Osteocyte (in vitro differentiated cells): ENCODE measurements at regions not wholly inside any gene's neighbourhood (a gene's known extent, or its start where the extent isn't known, plus 50 kb on each side); places are given as distances from the start of the nearest gene placed in this dataset.
"Not testable (repeated sequence)": the region's sequence is repeated elsewhere in the genome, so short reads cannot be mapped to it uniquely, and the experiment has no call there.

ENCODE experiments used
- DNase-seq: peaks from one replicate; pipeline ENCODE4 v3.0.0; 2021; ENCODE audit warnings: mixed read lengths; ENCODE audit not compliant: unreplicated experiment; ENCODE audit errors: extremely low spot score
- H3K27ac Mint-ChIP-seq: one replicate; pipeline ENCODE4 v1.8.0; 2021; ENCODE audit warnings: mild to moderate bottlenecking, mixed read lengths; ENCODE audit not compliant: unreplicated experiment
- H3K27me3 Mint-ChIP-seq: one replicate; pipeline ENCODE4 v1.8.0; 2021; ENCODE audit warnings: mixed read lengths; ENCODE audit not compliant: unreplicated experiment
- H3K36me3 Mint-ChIP-seq: one replicate; pipeline ENCODE4 v1.8.0; 2021; ENCODE audit warnings: mixed read lengths; ENCODE audit not compliant: unreplicated experiment
- H3K4me1 Mint-ChIP-seq: one replicate; pipeline ENCODE4 v1.8.0; 2021; ENCODE audit warnings: mixed read lengths; ENCODE audit not compliant: unreplicated experiment
- H3K4me3 Mint-ChIP-seq: one replicate; pipeline ENCODE4 v1.8.0; 2021; ENCODE audit warnings: mild to moderate bottlenecking, moderate library complexity, mixed read lengths; ENCODE audit not compliant: unreplicated experiment
- H3K9me3 Mint-ChIP-seq: one replicate; pipeline ENCODE4 v1.8.0; 2021; ENCODE audit warnings: mixed read lengths; ENCODE audit not compliant: unreplicated experiment
- TF ChIP-seq, protein P1 (sequence below): fragments of 200-600 bp; sonication (generic); IDR thresholded peaks from 2 replicates; pipeline ENCODE4 v1.5.0; 2021; ENCODE audit warnings: antibody characterized with exemption, mild to moderate bottlenecking, moderate library complexity

DNA sequence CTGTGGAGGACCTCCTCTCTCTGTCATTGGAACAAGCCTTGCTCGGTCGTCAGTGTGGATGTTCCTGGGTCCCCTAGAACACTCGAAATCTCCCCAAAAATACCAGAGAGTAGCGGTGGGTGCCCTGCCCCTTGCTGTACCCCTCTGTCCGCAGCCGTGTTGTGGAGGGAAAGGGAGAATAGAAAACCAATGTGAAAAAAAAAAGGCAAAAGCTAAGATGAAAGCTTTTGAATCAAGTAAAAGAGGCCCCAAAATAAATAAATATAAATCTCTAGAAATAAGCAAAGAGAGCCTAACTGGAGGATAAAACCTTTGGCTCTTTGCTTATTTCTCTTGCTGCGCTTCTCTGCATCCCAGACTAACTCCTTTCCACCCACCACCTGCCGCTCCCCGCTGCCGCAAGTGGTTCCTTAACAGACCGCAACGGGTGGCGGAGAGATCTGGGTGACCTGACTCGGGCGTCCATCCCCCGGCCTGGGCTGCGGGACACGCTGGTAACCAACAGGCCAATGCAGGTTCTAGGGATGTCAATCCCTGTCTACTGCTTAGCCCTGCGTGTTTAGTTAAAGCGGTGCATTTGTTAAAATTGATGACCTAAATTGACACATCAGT is 110.0 kb downstream of the GPX5 start:
- peak overlapping the region; percentile 79 for H3K4me3 Mint-ChIP-seq
- H3K36me3 Mint-ChIP-seq = no peaks in the 10 kb centered on the region
- H3K27me3 Mint-ChIP-seq = peaks cover 27% of the 10 kb centered on the region
- H3K9me3 Mint-ChIP-seq = no peaks in the 10 kb centered on the region
- H3K27ac Mint-ChIP-seq = no peak overlapping the region
- peaks cover 16% of the 10 kb centered on the region for H3K4me1 Mint-ChIP-seq
- no peak for DNase-seq
- TF ChIP-seq, protein P1, sequence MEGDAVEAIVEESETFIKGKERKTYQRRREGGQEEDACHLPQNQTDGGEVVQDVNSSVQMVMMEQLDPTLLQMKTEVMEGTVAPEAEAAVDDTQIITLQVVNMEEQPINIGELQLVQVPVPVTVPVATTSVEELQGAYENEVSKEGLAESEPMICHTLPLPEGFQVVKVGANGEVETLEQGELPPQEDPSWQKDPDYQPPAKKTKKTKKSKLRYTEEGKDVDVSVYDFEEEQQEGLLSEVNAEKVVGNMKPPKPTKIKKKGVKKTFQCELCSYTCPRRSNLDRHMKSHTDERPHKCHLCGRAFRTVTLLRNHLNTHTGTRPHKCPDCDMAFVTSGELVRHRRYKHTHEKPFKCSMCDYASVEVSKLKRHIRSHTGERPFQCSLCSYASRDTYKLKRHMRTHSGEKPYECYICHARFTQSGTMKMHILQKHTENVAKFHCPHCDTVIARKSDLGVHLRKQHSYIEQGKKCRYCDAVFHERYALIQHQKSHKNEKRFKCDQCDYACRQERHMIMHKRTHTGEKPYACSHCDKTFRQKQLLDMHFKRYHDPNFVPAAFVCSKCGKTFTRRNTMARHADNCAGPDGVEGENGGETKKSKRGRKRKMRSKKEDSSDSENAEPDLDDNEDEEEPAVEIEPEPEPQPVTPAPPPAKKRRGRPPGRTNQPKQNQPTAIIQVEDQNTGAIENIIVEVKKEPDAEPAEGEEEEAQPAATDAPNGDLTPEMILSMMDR = no peak

DNA sequence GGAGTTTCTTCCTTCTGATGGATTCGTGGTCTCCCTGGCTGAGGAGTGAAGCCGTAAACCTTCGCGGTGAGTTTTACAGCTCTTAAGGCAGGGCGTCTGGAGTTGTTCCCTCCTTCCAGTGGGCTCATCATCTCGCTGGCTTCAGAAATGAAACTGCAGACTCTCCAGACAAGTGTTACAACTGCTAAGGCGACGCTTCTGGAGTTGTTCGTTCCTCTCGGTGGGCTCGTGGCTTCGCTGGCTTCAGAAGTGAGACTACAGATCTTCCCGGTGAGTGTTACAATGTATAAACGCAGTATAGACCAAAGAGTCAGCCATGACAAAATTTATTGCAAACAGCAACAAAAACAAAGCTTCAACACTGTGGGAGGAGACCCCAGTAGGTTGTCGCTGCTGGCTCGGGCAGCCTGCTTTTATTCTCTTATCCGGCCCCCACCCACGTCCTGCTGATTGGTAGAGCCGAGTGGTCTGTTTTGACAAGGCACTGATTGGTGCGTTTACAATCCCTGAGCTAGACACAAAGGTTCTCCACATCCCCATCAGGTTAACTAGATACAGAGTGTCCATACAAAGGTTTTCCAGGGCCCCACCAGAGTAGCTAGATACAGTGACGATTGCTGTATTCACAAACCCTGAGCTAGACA is 113.2 kb downstream of the GPX5 start:
- TF ChIP-seq, protein P1 = no peak
- no peaks in the 10 kb centered on the region for H3K9me3 Mint-ChIP-seq
- H3K27me3 Mint-ChIP-seq = peaks cover 23% of the 10 kb centered on the region
- no peak overlapping the region for H3K4me3 Mint-ChIP-seq
- peaks cover 20% of the 10 kb centered on the region for H3K4me1 Mint-ChIP-seq
- H3K27ac Mint-ChIP-seq = no peak overlapping the region
- H3K36me3 Mint-ChIP-seq = no peaks in the 10 kb centered on the region
- DNase-seq = no peak

DNA sequence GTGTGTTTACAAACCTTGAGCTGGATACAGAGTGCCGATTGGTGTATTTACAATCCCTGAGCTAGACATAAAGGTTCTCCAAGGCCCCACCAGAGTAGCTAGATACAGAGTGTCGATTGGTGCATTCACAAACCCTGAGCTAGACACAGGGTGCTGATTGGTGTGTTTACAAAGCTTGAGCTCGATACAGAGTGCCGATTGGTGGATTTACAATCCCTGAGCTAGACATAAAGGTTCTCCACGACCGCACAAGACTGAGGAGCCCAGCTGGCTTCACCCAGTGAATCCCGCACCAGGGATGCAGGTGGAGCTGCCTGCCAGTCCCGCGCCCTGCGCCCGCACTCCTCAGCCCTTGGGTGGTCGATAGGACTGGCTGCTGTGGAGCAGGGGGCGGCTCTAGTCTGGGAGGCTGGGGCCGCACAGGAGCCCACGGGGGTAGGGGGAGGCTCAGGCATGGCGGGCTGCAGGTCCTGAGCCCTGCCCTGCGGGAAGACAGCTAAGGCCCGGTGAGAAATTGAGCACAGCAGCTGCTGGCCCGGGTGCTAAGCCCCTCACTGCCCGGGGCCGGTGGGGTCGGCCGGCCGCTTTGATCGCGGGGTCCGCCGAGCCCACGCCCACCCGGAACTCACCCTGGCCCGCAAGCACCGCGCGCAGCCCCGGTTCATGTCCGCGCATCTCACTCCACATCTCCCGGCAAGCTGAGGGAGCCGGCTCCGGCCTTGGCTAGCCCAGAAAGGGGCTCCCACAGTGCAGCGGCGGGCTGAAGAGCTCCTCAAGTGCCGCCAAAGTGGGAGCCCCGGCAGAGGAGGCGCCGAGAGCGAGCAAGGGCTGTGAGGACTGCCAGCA is 114.0 kb downstream of the GPX5 start:
- peaks cover 23% of the 10 kb centered on the region for H3K27me3 Mint-ChIP-seq
- DNase-seq, H3K9me3 Mint-ChIP-seq, H3K4me3 Mint-ChIP-seq, H3K27ac Mint-ChIP-seq, H3K36me3 Mint-ChIP-seq: not testable (repeated sequence)
- H3K4me1 Mint-ChIP-seq = peaks cover 16% of the 10 kb centered on the region

DNA sequence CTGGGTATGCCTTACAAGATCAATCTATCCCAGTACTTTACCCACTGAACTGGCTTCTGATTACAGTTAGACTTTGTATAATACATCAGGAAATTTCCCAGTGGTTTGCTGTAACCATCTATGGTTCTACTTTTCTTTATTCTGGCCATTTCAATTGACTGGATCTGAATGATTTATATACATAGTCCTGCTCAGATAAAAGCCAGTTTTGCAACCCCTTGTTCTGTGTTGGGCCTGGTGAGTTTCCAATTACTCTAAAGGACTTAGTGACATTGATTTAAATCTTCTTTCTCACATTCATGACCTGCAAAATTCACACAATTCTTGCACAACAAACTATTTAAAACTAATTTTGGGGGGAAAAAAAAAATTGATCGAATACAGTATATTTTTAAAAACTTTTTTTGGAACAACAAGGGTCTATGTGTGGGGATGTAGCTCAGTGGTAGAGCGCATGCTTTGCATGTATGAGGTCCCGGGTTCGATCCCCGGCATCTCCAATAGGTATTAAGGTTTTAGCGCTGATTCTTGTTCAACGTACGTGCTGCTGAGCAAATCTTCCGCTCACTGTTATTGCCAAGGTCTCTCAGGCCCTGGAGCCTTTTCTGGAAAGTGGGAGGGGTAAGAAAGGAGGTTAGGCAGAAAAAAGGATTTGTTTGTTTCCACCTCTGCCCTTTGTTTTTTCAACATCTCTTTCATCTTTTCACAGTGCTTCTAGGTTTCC is 117.5 kb downstream of the GPX5 start:
- Mint-ChIP-seq H3K27ac (no peak overlapping the region), H3K4me3 (no peak overlapping the region), H3K36me3 (no peaks in the 10 kb centered on the region), H3K9me3 (no peaks in the 10 kb centered on the region), H3K4me1 (peaks cover 7% of the 10 kb centered on the region), H3K27me3 (peaks cover 14% of the 10 kb centered on the region)
- no peak for DNase-seq
- TF ChIP-seq, protein P1 = no peak

DNA sequence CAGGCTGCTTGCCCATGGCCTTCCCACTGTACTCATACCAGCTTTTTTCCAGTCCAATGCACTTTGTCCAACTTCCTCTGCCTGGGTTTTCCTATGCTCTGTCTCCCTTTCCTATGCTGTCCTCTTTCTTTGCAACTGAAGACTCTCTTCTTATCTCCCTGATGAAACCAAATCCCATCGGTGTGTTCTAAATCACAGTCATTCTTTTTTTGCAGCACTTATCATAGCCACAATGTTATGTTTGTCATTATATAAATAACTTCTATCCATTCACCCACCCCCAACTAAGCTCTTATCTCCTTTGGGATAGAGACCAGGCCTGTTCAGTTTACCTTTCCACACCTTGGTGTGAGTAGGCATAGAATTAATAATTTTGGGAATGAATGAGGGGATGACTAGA is 121.0 kb downstream of the GPX5 start:
- no peak overlapping the region for H3K27ac Mint-ChIP-seq
- no peak overlapping the region for H3K4me3 Mint-ChIP-seq
- H3K4me1 Mint-ChIP-seq = peaks cover 18% of the 10 kb centered on the region
- no peaks in the 10 kb centered on the region for H3K9me3 Mint-ChIP-seq
- peaks cover 15% of the 10 kb centered on the region for H3K27me3 Mint-ChIP-seq
- H3K36me3 Mint-ChIP-seq = no peaks in the 10 kb centered on the region
- TF ChIP-seq, protein P1 = no peak
- DNase-seq = no peak
